22Rv1 (cell line): ENCODE measurements at regions not wholly inside any gene's neighbourhood (a gene's known extent, or its start where the extent isn't known, plus 50 kb on each side); places are given as distances from the start of the nearest gene placed in this dataset.
"Not testable (repeated sequence)": the region's sequence is repeated elsewhere in the genome, so short reads cannot be mapped to it uniquely, and the experiment has no call there.

Experiments used
- H3K27ac ChIP-seq: fragments of 450-650 bp; 2 replicates; pipeline ENCODE4 v1.5.1; 2017
- ZFX ChIP-seq: fragments of 450-650 bp; IDR thresholded peaks from 2 replicates; pipeline ENCODE4 v1.6.1; 2017; ENCODE audit warnings: antibody characterized with exemption, borderline replicate concordance
- TF ChIP-seq, protein P1 (sequence below): fragments of 450-650 bp; IDR thresholded peaks from 2 replicates; pipeline ENCODE4 v1.5.1; 2017; ENCODE audit warnings: mild to moderate bottlenecking

DNA sequence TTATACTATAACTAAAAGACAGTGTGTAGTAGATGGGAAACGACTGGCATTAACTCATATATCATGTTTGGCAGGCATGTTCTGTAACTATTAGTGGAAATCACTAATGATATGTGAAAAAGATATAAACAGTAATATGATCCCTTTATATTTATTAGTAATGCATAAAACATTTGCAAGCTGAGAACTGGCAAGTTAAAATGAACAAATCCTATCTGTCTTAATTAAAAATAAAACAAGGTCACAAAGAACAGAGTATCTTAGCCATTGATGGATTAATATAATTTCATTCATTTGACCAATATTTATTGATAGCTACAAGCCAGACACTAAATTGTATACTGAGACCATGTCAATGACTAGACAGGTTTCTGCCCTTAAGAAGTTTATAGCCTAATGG, 154.5 kb downstream of the CRPPA start:
- TF ChIP-seq, protein P1, sequence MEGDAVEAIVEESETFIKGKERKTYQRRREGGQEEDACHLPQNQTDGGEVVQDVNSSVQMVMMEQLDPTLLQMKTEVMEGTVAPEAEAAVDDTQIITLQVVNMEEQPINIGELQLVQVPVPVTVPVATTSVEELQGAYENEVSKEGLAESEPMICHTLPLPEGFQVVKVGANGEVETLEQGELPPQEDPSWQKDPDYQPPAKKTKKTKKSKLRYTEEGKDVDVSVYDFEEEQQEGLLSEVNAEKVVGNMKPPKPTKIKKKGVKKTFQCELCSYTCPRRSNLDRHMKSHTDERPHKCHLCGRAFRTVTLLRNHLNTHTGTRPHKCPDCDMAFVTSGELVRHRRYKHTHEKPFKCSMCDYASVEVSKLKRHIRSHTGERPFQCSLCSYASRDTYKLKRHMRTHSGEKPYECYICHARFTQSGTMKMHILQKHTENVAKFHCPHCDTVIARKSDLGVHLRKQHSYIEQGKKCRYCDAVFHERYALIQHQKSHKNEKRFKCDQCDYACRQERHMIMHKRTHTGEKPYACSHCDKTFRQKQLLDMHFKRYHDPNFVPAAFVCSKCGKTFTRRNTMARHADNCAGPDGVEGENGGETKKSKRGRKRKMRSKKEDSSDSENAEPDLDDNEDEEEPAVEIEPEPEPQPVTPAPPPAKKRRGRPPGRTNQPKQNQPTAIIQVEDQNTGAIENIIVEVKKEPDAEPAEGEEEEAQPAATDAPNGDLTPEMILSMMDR, result no peak
- no peak for TF ChIP-seq ZFX
- no peak overlapping the region for H3K27ac ChIP-seq

DNA sequence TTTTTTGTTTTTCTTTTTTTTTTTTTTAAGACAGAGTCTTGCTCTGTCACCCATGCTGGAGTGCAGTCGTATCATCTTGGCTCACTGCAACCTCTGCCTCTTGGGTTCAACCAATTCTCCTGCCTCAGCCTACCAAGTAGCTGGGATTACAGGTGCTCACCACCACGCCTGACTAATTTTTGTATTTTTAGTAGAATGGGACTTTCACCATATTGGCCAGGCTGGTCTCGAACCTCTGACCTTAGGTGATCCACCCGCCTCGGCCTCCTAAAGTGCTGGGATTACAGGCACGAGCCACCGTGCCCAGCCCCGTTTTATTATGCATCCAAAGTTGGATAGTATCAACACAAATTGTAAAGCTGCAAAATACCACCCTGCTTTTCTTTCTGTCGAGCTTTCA, 154.9 kb downstream of the CRPPA start:
- H3K27ac ChIP-seq, result not testable (repeated sequence)

DNA sequence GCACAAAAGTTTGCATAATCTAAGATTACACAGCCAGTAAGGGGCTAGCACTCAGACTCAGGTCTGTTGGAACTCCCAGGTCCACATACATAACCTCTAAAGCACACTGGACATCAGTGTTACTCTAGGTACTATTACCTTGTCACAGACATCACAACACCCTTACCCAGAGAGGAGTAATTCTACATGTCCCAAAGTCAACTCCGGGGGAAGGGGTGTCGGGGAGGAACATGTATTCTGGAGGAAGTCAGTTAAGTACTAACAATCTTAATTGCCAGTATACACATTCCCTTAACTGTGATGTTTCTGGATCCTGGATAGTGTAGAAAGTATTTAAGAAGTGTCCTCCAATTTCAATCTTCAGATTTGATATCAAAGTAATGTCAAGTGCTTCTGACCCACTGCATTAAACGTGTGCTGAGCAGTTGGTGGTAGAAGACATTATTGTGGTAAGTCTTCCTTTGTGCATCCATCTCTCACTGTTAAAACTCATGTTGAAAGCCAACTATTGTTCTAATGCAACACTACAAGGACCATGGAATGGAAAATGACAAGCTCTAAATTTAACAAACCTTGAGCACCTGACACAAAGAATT, 155.4 kb downstream of the CRPPA start:
- no peak overlapping the region for H3K27ac ChIP-seq
- TF ChIP-seq, protein P1, result no peak
- TF ChIP-seq ZFX, result no peak

DNA sequence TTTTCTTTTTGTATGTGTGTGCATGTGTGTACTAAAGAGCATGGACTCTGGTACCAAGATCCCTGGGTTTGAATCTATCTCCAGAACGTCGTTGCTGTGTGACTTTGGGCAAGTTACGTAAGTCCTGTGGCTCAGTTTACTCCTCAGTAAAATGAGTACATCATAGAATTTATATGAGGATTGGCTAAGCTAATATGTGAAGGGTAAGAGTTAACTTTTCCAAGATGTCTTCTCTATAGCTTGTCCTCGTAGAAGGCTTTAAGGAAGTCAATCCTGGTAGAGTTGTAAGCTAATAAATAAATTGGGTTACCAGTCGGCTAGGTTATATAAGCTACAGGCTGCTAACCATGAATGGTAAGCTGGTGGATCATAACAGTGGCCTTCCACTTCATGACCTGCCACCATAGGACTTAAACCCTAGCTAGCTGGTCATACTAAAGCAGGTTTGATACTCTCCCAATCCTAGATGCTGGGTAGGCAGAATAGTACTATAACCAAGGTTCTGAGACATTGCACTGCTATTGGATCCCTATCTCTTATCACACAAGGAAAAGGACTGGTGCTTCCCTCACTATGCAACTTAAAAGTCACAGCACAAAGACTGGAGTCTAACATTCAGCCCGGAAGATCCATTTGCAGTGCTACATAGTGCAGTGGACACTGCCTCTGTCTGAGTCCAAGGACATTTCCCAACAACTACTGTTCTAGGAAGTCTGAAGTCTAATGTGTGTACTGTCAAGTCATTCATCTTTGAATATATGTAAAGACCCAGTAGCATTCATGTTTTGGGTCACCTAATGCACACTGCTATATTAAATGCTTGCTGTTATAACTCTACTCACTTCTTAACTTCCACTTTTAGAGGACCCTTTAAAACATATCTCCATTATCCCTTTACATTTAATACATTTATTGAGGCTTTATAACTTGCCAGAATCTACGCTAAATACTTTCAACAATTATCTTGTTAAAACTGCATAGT, 156.2 kb downstream of the CRPPA start:
- TF ChIP-seq ZFX, result no peak
- TF ChIP-seq, protein P1, result no peak
- H3K27ac ChIP-seq, result no peak overlapping the region

DNA sequence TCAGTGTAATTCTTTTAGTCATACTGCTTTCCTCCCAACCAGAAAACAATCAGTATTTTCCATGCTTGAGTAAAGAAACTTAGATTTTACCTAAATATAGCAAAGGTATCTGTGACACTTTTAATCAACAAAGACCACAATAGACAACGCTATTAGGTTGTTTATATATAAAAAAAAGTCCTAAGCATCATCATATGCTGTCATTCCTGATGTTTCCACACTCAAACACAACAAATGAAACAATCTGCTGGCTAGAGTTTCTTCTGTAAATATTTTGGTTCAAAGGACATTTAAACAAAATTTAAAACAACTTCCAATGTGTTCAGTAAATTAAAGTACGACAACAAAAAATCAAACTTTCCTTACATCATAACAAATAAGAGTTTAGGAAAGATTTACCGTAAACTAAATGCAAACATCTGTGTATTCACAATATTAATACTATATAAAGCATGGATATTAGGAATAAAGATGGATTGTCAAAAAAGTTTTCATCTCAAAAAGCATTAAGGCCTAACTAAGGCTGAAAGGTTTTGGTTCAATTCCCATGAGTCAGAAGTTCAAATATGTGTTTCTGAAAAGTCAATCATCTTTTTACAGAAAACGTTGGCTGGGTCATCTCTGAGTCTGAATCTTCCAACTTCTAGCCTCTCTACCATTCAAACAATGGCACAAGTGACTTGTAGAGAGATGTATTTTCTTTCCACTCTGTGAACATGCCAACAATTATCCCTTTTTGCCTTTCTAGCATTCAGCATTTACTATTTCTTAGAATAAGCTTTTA, 157.1 kb downstream of the CRPPA start:
- TF ChIP-seq, protein P1, result no peak
- no peak for TF ChIP-seq ZFX
- H3K27ac ChIP-seq, result no peak overlapping the region

DNA sequence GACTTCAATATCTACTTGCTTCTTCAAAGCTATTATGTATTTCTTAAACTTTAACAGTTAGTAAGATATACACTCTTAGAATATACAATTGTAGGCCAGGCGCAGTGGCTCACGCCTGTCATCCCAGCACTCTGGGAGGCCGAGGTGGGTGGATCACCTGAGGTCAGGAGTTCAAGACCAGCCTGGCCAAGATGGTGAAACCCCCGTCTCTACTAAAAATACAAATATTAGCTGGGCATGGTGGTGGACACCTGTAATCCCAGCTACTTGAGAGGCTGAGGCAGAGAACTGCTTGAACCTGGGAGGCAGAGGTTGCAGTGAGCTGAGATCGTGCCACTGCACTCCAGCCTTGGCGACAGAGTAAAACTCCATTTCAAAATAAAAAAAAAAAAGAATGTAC, 158.0 kb downstream of the CRPPA start:
- H3K27ac ChIP-seq, result not testable (repeated sequence)

DNA sequence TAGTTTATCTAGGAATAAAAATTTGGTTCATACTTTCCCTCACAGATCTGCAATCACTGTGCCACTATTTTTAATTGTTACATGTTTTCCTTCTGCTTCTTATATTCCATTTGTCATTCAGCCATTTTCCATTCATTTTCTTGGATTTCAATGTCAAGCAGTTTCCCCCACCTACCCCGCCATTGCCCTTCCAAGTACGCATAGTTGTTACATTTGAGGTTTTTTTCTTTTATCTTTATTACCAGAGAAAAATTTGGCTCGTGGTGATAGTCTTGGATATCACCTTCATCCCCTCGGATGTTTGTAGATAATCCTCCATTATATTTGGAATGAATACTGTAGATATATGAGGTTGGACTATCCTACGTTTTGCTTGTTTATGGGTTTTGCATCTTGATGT, 159.7 kb downstream of the CRPPA start:
- H3K27ac ChIP-seq, result no peak overlapping the region
- TF ChIP-seq, protein P1, result no peak
- TF ChIP-seq ZFX, result no peak

DNA sequence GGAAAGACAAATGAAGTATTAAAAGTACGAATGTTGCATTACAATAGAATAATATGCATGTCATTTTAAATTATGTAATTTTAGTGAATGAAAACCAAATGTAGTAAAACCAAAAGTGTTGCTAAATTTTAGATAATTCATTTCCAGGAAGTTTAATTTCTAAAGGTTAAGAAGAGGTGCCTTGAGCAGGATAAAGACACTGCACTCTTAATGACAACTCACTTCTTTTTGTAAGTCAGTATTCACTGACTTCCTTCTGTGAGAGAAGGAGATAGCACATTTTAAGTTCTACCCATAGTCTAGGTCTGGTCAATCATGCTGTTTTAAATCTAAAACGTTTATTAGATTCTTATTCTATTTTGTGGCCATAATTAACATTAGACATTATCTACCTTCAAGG, 160.2 kb downstream of the CRPPA start:
- no peak for TF ChIP-seq ZFX
- TF ChIP-seq, protein P1, result no peak
- no peak overlapping the region for H3K27ac ChIP-seq
